Fibroblast of pulmonary artery (primary cell): ENCODE measurements at regions not wholly inside any gene's neighbourhood (a gene's known extent, or its start where the extent isn't known, plus 50 kb on each side); places are given as distances from the start of the nearest gene placed in this dataset.

Source experiments
- DNase-seq: peaks from one replicate; pipeline ENCODE4 v3.0.0-alpha.2; 2010; ENCODE audit warnings: low read depth
- H3K4me3 ChIP-seq: replicated peaks from 2 replicates; pipeline ENCODE4 v1.5.1; 2011; ENCODE audit warnings: low read depth, mild to moderate bottlenecking, control low read depth, low read length, moderate library complexity
- CTCF ChIP-seq: IDR thresholded peaks from 2 replicates; pipeline ENCODE4 v1.5.1; 2011; ENCODE audit warnings: mild to moderate bottlenecking, control low read depth, low read length, inconsistent platforms; ENCODE audit errors: missing control alignments

GRCh38 chr9:19732441-19732951 is 56.3 kb downstream of the SLC24A2 start:
- no peak for TF ChIP-seq CTCF
- no peak overlapping the region for H3K4me3 ChIP-seq
- no peak for DNase-seq

DNA sequence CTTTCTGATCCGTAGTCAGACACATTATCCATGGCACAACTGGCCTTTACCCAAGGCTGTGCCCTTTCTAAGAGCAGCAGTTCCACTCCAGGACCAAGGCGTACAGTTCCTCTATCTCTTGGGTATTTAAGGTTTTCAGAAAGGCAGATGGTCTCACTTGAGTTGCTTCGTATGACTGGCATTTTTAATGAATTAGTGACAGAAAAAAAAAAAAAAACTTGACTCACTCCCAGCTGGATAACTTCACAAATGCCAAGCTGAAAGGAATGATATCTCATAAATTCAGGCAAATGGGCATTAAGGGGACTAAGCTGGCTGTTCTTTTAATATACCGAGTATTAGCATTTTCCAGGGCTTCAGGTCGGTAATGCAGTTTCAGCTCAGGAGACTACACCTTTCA is 60.7 kb downstream of the SLC24A2 start:
- TF ChIP-seq CTCF = no peak
- no peak overlapping the region for H3K4me3 ChIP-seq
- no peak for DNase-seq

DNA sequence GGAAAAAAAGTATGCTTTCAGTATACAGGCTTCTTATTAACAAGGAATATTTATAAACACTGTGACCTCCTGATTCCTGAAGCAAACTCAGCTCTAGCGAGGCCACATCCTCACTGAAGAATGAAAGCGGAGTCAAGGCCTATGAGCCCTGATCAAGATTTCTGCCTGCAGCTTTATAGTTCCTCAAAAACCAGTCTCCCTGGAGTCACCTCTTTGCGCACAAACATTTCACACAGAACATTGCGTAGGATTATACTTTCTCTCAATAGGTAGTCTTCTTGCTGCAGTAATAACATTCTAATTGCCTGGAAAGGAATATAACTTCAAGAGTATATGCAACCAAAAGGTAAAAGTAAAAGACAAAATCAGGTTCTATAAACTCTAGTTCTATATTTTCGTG is 62.9 kb downstream of the SLC24A2 start:
- no peak overlapping the region for H3K4me3 ChIP-seq
- TF ChIP-seq CTCF = no peak
- DNase-seq = no peak

- no peak overlapping the region for H3K4me3 ChIP-seq
- DNase-seq = peak; percentile 72
- no peak for TF ChIP-seq CTCF
Measured at GRCh38 chr9:19720377-19720776, 68.5 kb downstream of the SLC24A2 start.

- DNase-seq = no peak
- TF ChIP-seq CTCF = no peak
- H3K4me3 ChIP-seq = no peak overlapping the region
Measured at GRCh38 chr9:19703702-19704101, 85.1 kb downstream of the SLC24A2 start.

DNA sequence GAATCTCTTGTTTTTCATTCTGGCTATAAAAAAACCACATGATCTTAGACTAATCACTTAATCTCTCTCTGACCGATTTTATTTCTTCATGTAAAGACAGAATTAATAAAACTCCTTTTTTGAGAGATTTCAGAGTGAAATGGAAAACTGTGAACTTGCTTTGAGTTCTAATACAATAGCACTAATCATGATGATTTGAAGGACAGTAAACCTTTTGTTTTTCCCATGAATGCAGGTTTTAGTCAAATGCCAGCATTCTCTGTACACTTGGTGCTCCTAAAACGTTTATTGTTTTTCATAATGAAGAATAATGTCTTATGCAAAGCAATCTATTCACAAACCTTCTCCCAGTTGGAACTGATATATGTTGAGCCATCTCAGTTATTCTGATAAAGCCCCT is 86.8 kb downstream of the SLC24A2 start:
- no peak for DNase-seq
- TF ChIP-seq CTCF = no peak
- no peak overlapping the region for H3K4me3 ChIP-seq

DNA sequence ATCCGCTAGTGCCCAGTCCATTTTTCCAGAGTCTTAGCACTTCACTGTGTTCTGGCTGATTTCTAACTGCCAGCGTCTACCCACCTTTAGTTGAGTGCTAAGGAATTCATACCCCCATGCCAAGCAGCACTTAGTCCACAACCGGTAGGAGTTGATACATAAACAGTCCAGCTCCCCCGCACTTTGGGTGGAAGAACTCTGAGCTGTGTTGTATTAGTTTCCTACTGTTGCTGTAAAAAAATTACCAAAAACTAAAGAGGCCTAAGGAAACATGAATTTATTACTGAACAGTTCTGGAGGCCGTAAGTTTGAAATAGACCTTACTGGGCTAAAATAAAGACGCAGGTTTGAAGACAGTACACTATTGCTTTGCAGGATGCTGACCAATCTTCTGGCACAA is 87.6 kb downstream of the SLC24A2 start:
- TF ChIP-seq CTCF = no peak
- DNase-seq = no peak
- no peak overlapping the region for H3K4me3 ChIP-seq
